ENCODE measurements at regions not wholly inside any gene's neighbourhood (a gene's known extent, or its start where the extent isn't known, plus 50 kb on each side); places are given as distances from the start of the nearest gene placed in this dataset.
"Not testable (repeated sequence)": the region's sequence is repeated elsewhere in the genome, so short reads cannot be mapped to it uniquely, and the experiment has no call there.

- DNase-seq (no peak), ATAC-seq (no peak)
- intact Hi-C loops (cut with DNase I) = no loop called here
Measured at GRCh38 chr5:51556833-51557232, 173.6 kb downstream of the ISL1 start.

GRCh38 chr5:51558682-51559081 lies 175.4 kb downstream of the ISL1 start:
- intact Hi-C loops (cut with DNase I) = no loop called here
- ATAC-seq (no peak), DNase-seq (no peak)

- DNase-seq (no peak), ATAC-seq (no peak)
- intact Hi-C loops (cut with DNase I) = no loop called here
Measured at GRCh38 chr5:51559339-51559738, 176.1 kb downstream of the ISL1 start.

GRCh38 chr5:51559921-51560658 lies 176.8 kb downstream of the ISL1 start:
- intact Hi-C loops (cut with DNase I) = no loop called here
- DNase-seq (no peak), ATAC-seq (no peak)

GRCh38 chr5:51566953-51567352 lies 183.7 kb downstream of the ISL1 start:
- DNase-seq = no peak
- no peak for ATAC-seq
- intact Hi-C loops (cut with DNase I) = no loop called here

- ATAC-seq (no peak), DNase-seq (no peak)
- intact Hi-C loops (cut with DNase I) = no loop called here
Measured at GRCh38 chr5:51567636-51568035, 184.4 kb downstream of the ISL1 start.

GRCh38 chr5:51573835-51574234 lies 190.6 kb downstream of the ISL1 start:
- ATAC-seq = no peak
- intact Hi-C loops (cut with DNase I) = no loop called here
- no peak for DNase-seq

- DNase-seq (no peak), ATAC-seq (no peak)
- intact Hi-C loops (cut with DNase I) = no loop called here
Measured at GRCh38 chr5:51582871-51583394, 199.7 kb downstream of the ISL1 start.

GRCh38 chr5:51598026-51598425 lies 214.8 kb downstream of the ISL1 start:
- ATAC-seq = no peak
- no peak for DNase-seq
- intact Hi-C loops (cut with DNase I) = no loop called here

GRCh38 chr5:51599587-51599986 lies 216.3 kb downstream of the ISL1 start:
- intact Hi-C loops (cut with DNase I) = no loop called here
- ATAC-seq (no peak), DNase-seq (no peak)

- ATAC-seq (no peak), DNase-seq (no peak)
- intact Hi-C loops (cut with DNase I) = no loop called here
Measured at GRCh38 chr5:51604324-51604723, 221.1 kb downstream of the ISL1 start.

- no peak for DNase-seq
- no peak for ATAC-seq
- intact Hi-C loops (cut with DNase I) = no loop called here
Measured at GRCh38 chr5:51606921-51607320, 223.7 kb downstream of the ISL1 start.

GRCh38 chr5:51618234-51618633 lies 235.0 kb downstream of the ISL1 start:
- ATAC-seq (no peak), DNase-seq (no peak)
- intact Hi-C loops (cut with DNase I) = no loop called here

GRCh38 chr5:51621156-51621555 lies 237.9 kb downstream of the ISL1 start:
- DNase-seq (no peak), ATAC-seq (no peak)
- intact Hi-C loops (cut with DNase I) = no loop called here

- intact Hi-C loops (cut with DNase I) = no loop called here
- DNase-seq (no peak), ATAC-seq (no peak)
Measured at GRCh38 chr5:51622161-51622790, 239.0 kb downstream of the ISL1 start.

- no peak for ATAC-seq
- intact Hi-C loops (cut with DNase I) = no loop called here
- no peak for DNase-seq
Measured at GRCh38 chr5:51625224-51625968, 242.1 kb downstream of the ISL1 start.

GRCh38 chr5:51632027-51632426 lies 248.8 kb downstream of the ISL1 start:
- ATAC-seq = no peak
- no peak for DNase-seq
- intact Hi-C loops (cut with DNase I) = no loop called here

GRCh38 chr5:51632793-51633192 lies 249.5 kb downstream of the ISL1 start:
- intact Hi-C loops (cut with DNase I) = no loop called here
- DNase-seq (no peak), ATAC-seq (no peak)

- DNase-seq; ATAC-seq; intact Hi-C loops (cut with DNase I): not testable (repeated sequence)
Measured at GRCh38 chr5:51636973-51637372, 253.7 kb downstream of the ISL1 start.

GRCh38 chr5:51644976-51645375 lies 261.7 kb downstream of the ISL1 start:
- no peak for ATAC-seq
- intact Hi-C loops (cut with DNase I) = no loop called here
- no peak for DNase-seq

Data from left cardiac atrium (tissue), 4 donors.